ENCODE measurements at regions not wholly inside any gene's neighbourhood (a gene's known extent, or its start where the extent isn't known, plus 50 kb on each side); places are given as distances from the start of the nearest gene placed in this dataset.

GRCh38 chr3:147934451-147935180 is 525.5 kb downstream of the ZIC1 start:
- peak in 1 of 2 donors; percentile 19 for DNase-seq (ENCODE audit: low read depth in 2 of 2)

GRCh38 chr3:147937341-147937740 is 528.2 kb downstream of the ZIC1 start:
- no peak for DNase-seq (ENCODE audit: low read depth in 2 of 2)

- no peak for DNase-seq (ENCODE audit: low read depth in 2 of 2)
Observed at GRCh38 chr3:147937891-147938290, 528.7 kb downstream of the ZIC1 start.

- DNase-seq (ENCODE audit: low read depth in 2 of 2): no peak
Observed at GRCh38 chr3:147939425-147939824, 530.3 kb downstream of the ZIC1 start.

GRCh38 chr3:147939839-147940238 is 530.7 kb downstream of the ZIC1 start:
- DNase-seq (ENCODE audit: low read depth in 2 of 2): no peak

- no peak for DNase-seq (ENCODE audit: low read depth in 2 of 2)
Observed at GRCh38 chr3:147940405-147941193, 531.4 kb downstream of the ZIC1 start.

- DNase-seq (ENCODE audit: low read depth in 2 of 2): no peak
Observed at GRCh38 chr3:147941969-147942368, 532.8 kb downstream of the ZIC1 start.

GRCh38 chr3:147943265-147943945 is 534.2 kb downstream of the ZIC1 start:
- DNase-seq (ENCODE audit: low read depth in 2 of 2): peak in 1 of 2 donors; percentile 69

- DNase-seq (ENCODE audit: low read depth in 2 of 2): peak; percentile 18 to 19
Observed at GRCh38 chr3:147945968-147946519, 536.9 kb downstream of the ZIC1 start.

GRCh38 chr3:147956615-147957014 is 547.5 kb downstream of the ZIC1 start:
- DNase-seq (ENCODE audit: low read depth in 2 of 2): no peak

- DNase-seq (ENCODE audit: low read depth in 2 of 2): no peak
Observed at GRCh38 chr3:147958754-147959153, 549.6 kb downstream of the ZIC1 start.

GRCh38 chr3:147960786-147961185 is 551.6 kb downstream of the ZIC1 start:
- no peak for DNase-seq (ENCODE audit: low read depth in 2 of 2)

- DNase-seq (ENCODE audit: low read depth in 2 of 2): no peak
Observed at GRCh38 chr3:147962408-147963164, 553.4 kb downstream of the ZIC1 start.

- DNase-seq (ENCODE audit: low read depth in 2 of 2): no peak
Observed at GRCh38 chr3:147963711-147964110, 554.5 kb downstream of the ZIC1 start.

GRCh38 chr3:147975165-147975564 is 566.0 kb downstream of the ZIC1 start:
- no peak for DNase-seq (ENCODE audit: low read depth in 2 of 2)

GRCh38 chr3:147977001-147977400 is 567.8 kb downstream of the ZIC1 start:
- DNase-seq (ENCODE audit: low read depth in 2 of 2): no peak

- no peak for DNase-seq (ENCODE audit: low read depth in 2 of 2)
Observed at GRCh38 chr3:147987549-147987948, 578.4 kb downstream of the ZIC1 start.

- DNase-seq (ENCODE audit: low read depth in 2 of 2): no peak
Observed at GRCh38 chr3:147989344-147989743, 580.2 kb downstream of the ZIC1 start.

GRCh38 chr3:148002705-148003205 is 593.6 kb downstream of the ZIC1 start:
- no peak for DNase-seq (ENCODE audit: low read depth in 2 of 2)

- DNase-seq (ENCODE audit: low read depth in 2 of 2): no peak
Observed at GRCh38 chr3:148004331-148004730, 595.2 kb downstream of the ZIC1 start.

GRCh38 chr3:148005456-148005855 is 596.3 kb downstream of the ZIC1 start:
- no peak for DNase-seq (ENCODE audit: low read depth in 2 of 2)

Data from dermis microvascular lymphatic vessel endothelial cell (primary cell).